ENCODE measurements at regions not wholly inside any gene's neighbourhood (a gene's known extent, or its start where the extent isn't known, plus 50 kb on each side); places are given as distances from the start of the nearest gene placed in this dataset.

DNA sequence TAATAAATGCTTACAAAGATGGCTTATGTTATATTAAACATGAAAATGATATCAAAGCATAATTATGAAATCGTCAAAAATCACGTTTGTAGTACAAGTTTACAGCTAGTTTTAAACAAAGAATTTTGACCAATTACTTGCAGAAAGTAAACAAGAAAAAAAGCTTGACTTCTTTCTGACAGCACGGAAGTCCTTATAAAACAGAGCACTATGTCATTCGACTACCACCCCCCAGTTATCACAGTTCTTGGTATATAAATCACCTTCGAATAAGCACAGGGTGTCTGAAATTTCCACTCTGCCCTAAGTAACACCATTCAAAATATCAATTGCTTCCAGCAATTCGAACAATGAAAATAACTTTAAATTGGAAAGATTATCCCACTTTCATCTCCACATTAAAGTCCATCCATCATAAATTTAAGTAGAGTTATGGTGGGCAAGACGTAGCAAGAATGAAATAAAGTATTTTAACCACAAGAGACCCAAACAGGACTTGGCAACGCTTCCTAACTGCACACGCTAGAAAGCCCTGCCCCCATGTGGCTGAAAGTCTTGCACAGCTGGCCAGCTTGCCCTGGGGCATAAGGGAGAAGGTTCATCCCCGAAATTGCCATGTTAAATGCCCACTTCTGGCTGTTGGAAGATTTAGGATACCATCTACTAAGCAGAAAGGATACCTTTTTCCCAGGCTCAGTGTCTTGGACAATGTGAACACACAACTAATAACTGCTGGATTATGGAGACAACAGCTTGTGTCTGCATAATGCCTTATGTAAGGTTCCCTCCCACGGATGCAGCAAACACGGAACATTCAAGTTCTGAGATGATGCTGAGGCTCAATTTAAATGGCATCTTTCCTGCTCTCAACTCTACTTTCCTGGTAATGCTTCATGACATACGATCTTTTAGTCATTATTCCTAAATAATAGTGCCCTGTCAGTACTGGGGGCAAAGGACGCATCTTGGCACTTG, 116.4 kb upstream of the TJP1 start:
- TF ChIP-seq, protein P1, sequence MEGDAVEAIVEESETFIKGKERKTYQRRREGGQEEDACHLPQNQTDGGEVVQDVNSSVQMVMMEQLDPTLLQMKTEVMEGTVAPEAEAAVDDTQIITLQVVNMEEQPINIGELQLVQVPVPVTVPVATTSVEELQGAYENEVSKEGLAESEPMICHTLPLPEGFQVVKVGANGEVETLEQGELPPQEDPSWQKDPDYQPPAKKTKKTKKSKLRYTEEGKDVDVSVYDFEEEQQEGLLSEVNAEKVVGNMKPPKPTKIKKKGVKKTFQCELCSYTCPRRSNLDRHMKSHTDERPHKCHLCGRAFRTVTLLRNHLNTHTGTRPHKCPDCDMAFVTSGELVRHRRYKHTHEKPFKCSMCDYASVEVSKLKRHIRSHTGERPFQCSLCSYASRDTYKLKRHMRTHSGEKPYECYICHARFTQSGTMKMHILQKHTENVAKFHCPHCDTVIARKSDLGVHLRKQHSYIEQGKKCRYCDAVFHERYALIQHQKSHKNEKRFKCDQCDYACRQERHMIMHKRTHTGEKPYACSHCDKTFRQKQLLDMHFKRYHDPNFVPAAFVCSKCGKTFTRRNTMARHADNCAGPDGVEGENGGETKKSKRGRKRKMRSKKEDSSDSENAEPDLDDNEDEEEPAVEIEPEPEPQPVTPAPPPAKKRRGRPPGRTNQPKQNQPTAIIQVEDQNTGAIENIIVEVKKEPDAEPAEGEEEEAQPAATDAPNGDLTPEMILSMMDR (conservative IDR thresholded peaks at IDR 0.05; ENCODE audit: low read length): peak; percentile 41; the same call in 1 of the 2 replicates
- TF ChIP-seq EZH2phosphoT487 (IDR thresholded peaks at IDR 0.05; ENCODE audit: borderline replicate concordance, low read depth, low read length): no peak
